HG03520 (cell line): ENCODE measurements at regions not wholly inside any gene's neighbourhood (a gene's known extent, or its start where the extent isn't known, plus 50 kb on each side); places are given as distances from the start of the nearest gene placed in this dataset.
"Not testable (repeated sequence)": the region's sequence is repeated elsewhere in the genome, so short reads cannot be mapped to it uniquely, and the experiment has no call there.

Experiments used
- ATAC-seq: cut with Tn5 transposase; IDR thresholded peaks from one replicate; pipeline ENCODE4 v1.9.1; 2021; ENCODE audit warnings: mild to moderate bottlenecking, moderate library complexity; ENCODE audit not compliant: unreplicated experiment

DNA sequence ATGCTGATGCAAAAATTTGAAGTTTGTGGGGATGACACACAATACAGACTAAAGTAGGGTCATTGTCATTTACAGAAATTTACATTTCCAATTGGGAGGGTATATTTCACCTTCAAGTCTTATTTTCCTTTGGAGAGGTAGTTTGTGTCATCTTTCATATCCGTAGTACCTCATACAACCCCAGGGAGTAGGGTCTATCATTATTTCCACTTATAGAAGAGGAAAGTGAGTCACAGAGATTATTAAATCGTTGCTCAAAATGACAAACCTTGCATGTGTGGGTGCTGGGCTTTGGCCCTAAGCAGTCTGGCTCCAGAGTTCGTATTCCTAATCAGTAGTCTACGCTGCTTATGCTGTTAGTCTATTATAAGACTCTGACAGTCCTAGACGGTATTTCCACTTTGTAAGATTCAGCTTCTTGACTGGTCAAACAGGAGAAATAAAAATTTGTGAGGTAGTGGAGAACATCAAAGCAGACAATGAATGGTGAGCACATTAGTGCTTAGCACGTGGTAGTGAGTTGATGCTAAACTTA is 516.5 kb downstream of the PCDH7 start:
- ATAC-seq = no peak

DNA sequence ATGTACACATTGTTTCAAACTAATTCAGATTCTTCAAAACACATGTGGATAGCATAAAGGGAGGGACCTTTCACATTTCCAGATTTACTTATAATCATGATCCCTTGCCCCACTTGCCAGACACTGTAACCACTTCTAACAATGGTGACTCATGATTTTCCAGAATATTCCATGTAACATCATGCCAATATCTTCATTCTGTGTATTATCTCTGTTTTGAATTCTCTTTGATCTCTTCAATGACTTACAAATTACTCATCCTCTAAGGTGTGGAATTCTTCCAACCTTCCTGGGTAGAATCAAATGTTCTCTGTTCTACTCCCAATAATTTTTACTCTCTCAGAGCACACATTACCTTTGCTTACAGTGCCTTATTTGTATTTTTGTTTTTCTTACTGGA is 517.1 kb downstream of the PCDH7 start:
- ATAC-seq = no peak

DNA sequence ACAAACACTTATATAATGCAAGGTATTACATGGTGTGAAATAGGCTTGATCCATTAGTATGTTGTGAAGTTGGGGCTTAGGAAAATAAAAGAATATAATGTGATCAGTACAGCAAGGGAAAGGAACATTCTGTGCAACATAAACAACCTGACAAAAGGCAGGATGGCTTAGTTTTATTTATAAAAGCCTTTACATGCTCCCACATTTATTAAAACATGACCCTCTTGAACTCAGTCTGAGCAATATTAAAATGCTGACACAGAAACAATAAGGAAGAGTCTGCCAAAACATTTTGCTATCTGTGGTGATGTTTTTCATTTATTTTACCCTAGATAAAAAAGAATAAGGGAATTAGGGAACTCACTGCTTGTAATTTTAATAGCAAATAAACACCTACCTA is 519.7 kb downstream of the PCDH7 start:
- no peak for ATAC-seq

DNA sequence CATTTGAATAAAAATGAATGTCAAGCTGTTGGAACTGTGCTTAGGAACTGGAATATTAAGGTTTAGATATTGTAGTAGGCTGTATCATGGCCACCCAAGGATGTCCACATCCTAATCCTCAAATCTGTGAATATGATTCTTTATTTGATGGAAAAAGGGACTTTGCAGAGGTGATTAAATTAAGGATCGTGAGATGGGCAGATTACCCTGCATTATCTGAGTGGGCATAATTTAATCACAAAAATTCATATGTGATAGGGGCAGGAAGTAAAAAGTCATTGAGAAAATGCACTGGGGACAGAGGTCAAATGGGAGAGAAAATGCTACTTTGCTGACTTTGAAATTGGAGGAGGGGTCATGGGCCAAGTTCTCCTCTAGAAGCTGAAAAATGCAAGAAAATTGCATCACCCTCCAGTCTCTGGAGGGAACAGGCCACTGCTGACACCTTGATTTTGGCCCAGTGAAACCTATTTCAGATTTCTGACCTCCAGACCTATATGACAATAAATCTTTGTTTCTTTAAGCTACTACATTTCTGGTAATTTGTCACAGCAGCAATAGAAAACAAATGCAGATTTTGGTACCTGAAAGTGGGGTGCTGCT is 521.4 kb downstream of the PCDH7 start:
- ATAC-seq = no peak

DNA sequence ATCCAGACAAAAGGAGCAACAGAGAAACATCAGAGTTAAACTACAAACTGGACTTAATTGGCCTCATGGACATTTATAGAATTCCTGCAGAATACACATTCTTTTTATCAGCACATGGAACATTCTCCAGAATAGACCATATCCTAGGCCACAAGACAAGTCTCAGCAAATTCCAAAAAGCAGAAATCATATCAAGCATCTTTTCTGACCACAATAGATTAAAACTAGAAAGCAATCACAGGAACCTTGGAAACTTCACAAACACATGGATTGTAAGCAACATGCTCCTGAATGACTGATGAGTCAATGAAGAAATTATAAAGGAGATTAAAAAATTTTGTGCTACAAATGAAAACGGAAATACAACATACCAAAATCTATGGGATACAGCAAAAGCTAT is 526.7 kb downstream of the PCDH7 start:
- no peak for ATAC-seq

DNA sequence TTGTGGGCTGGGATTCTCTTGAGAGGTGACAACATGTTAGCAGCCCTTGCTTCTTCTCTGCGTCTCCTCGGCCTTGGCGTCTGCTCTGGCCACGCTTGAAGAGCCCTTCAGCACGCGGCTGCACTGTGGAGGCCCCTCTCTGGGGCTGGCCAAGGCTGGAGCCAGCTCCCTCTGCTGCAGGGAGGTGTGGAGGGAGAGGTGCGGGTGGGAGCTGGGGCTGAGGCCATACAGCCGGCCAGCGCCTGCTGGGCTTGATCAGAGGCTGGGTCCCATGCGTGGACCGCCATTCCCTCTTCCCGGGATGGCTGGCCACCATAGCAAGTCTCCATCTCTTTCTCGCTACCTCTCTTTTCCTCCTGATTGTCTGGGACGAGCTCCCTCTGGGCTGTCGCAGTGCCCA is 539.0 kb downstream of the PCDH7 start:
- no peak for ATAC-seq

DNA sequence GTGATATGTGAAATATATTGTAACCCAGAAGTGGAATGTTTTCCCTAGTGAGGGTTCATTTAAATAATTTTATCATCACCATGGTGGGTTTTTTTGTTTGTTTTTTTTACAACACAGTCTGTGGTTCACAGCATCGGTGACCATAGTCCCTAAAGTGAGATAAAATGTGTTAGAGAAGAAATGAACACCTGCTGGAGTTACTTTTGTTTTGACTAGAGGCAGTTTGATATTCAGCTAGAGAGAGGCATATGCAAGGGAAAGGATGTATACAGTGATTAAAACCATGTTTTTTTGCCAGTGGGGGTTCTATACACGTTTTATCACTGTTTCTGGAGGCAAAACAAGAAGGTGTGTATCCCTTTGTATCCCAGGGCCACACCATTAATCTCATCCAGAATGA is 541.5 kb downstream of the PCDH7 start:
- no peak for ATAC-seq

DNA sequence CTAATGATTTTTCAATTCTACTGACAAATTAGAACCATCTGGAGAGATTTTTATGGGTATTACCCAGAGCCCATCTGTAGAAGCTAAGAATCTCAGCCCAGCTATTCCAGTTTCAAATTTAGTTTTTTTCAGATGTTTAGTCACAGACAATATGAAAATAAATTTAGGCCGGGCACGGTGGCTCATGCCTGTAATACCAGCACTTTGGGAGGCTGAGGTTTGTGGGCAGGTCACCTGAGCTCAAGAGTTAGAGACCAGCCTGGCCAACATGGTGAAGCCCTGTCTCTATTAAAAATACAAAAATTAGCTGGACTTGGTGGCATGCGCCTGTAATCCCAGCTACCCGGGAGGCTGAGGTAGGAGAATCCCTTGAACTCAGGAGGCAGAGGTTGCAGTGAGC is 545.9 kb downstream of the PCDH7 start:
- ATAC-seq = not testable (repeated sequence)

DNA sequence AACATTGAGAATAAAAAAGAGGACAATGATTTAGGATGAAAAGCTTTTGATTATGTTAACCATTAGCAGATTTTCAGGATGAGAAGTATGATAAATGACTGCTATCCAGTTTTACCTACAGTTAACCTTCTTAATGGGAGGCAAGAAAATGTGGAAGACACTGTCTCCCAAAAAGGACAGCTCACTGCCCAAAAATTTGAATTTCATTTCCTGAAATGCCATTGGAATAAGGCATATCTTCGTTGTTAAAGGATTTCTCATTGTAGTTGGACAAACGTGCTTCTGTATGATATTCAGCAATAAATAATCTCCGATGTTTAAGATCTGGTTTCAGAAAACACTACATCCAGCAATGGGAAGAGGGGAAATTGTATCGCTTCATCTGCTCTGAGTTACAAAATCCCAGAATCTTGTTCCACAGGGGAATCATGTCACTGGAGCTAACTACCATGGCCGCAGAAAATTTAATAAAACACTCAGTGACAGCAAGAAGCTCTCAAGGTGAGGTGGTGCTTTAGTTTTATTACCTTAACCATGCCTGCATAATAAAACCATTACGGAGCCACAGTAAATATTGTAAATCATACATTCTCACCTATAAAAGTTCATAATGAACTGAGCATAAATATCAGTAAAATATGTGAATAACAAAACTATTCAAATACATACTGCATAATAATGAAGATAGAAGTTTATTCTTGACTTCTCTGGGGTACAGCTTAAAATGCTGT is 552.3 kb downstream of the PCDH7 start:
- ATAC-seq = no peak

DNA sequence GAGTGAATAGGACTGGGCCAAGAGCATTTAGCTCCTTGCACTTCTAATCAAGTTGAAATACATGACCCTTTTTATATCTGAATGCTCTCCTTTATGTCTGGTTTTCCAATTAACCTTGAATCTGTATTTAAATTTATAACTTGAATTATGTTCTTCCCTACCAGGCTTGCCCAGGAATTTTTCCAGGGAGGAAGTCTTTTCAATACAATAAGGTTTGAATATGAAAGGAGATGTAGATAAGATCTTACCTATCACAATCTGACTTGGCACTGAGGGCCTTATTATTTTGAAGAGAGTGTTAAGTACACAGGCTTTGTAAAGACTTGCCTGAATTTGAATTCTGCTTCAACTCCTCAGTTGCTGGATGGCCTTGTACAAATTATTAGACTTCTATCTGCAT is 555.7 kb downstream of the PCDH7 start:
- ATAC-seq = no peak

DNA sequence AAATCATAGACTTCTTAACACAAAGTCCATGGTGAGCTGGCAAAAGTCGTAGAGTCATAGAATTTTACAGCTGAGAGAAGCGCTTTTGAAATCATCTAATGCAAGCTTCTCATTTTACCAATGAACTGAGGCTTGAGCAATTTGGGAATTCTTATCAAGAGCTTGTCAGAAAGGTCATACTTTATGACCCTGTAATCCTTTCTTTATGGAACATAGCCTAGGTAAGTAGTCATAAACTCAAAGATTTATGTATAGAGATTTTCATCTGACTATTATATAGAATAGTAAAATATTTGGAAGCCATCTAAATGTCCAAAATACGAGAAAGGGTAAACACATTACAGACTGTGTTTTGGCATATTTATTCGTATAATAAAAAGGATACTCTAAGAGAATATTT is 563.5 kb downstream of the PCDH7 start:
- ATAC-seq = no peak

DNA sequence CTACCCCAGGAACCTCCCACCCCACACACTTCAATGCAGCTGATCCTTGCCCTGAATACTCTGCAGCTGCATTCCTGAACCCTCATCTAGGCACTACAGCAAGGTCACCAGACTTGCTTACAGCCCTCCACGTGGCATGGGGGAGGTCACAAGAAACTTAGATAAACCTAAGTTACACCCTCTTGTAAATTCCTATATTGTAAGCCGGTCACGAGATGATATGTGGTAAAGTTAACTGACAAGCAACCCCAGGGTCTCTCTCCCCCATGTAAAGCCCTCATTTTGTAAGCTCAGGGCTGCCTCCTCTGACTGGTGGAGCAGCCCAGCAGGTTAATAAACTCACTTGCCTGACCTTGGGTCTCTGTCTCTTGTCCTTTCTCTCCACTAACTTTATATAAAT is 570.7 kb downstream of the PCDH7 start:
- ATAC-seq = peak; percentile 20

DNA sequence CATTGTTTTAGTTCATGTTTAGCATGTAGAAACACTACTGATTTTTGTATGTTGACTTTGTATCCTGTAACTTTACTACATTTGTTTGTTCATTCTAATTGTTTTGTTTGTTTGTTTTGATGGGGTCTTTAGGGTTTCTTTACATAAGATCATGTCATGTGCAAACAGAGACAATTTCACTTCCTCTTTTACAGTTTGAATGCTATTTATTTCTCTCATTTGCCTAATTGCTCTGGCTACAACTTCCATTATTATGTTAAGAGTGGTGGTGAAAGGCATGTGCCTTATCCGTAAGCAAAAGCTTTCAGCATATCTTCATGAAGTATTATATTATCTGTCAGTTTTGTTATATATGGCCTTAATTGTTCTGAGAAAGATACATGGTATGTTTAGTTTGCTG is 571.1 kb downstream of the PCDH7 start:
- ATAC-seq = peak; percentile 88

DNA sequence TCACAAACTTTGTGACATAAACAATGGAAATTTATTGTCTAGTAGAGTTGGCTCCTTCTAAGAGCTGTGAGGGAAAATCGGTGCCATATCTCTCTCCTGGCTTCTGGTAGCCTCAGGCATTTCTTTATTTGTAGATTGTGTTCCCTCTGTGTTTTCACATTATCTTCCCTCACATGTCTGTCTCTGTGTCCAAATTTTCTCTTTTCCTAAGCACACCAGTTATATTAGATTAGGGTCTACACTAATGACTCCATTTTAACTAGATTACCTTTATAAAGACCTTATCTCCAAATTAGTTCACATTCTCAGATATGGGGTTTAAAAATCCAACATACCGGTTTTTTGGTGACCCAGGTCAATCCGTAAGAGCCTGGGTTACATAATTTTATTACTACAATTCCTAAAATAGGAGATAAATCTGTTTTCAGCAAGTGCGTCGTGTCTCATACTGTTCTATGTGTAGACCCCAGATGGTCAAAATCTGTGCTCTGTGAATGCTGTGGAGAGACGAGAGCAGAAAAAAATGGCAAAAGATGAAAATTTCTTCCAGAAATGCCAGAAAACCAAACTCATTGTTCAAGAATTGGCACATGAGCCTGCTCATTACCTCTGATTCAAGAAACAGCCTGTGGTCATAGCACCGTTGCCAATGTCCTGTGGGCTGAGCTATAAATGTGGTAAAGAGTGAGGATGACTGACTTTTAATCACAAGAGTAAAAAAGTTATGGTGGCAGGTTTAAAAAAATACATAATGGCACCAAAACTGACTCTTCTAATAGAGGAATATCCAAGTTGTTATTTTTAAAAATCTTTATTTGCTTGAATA is 574.7 kb downstream of the PCDH7 start:
- no peak for ATAC-seq

DNA sequence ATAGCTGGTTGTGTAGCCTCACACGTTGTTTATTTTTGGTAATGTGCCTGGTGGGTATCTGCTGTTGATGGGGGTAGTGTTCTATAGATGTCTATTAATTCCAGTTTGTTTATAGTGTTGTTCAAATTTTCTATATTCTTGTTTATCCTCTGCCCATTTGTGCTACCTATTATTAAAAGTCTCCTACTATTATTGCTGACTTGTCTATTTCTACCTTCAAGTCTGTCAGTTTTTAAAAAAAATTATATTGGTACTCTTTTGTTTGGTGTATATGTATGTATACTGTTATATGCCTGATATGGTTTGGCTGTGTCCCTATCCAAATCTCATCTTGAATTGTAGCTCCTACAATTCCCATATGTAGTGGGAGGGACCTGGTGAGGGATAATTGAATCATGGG is 578.6 kb downstream of the PCDH7 start:
- no peak for ATAC-seq

DNA sequence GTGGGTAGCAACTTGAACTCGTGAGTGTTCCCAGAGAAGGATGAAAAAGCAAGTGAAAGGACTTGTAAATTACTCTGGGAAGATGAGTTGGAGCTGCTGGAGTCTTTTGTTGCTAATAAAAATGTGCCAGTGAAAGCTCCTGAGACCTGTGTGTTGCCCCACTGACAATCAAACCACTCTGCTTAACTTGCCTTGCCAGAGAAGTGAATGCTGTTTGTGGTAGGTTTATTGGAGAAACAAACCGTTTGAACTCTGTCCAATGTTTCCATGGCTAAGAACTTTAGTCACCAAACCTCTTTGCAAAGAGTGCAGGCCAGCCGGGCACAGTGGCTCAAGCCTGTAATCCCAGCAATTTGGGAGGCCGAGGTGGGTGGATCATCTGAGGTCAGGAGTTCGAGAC is 586.9 kb downstream of the PCDH7 start:
- ATAC-seq = no peak

DNA sequence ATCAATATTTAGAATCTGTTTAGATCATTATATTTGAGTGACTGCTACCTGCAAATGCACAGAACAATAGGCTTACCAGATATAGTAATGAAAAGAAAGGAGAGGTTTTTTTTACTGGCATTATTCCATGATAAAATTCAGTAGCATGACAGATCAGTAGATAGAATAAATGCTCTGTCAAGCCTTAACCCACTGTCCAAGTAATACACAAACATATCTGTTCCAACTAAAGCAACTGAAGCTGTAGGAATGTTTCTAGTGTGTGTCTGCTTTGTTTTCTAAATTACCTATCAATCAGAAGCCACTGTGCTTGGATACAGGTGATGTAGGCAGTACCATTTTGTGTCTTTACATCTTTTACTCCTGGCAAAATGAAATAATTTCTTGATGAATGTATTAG is 604.6 kb downstream of the PCDH7 start:
- no peak for ATAC-seq

DNA sequence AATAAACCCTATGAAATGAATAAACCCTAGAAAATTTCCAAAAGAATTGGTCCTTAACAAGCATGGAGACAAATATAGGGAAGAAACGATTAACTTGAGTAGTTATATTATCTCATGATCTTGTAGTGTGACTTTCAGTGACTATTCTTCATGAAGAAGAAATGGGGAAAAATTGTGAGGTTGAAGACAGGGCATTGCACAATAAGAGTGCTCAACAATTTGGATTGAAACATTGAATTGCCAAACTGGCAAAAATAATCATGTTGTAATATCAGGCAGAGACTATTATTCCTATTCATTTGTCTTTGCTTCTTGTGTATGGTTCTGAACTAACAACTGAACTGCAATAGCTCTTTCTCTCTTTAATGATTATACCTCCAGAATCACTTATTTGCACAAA is 605.1 kb downstream of the PCDH7 start:
- no peak for ATAC-seq

DNA sequence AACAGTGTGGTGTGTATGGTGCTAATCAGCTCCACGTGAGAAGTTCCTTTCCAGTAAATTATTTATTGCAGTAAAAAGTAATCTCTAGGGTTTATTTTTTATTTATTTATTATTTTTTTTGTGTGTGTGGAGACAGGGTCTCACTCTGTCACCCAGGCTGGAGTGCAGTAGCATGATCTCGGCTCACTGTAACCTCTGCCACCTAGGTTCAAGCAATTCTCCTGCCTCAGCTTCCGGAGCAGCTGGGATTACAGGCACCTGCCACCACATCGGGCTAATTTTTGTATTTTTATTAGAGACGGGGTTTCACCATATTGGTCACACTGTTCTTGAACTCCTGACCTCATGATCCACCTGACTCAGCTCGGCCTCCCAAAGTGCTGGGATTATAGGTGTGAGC is 606.9 kb downstream of the PCDH7 start:
- no peak for ATAC-seq

DNA sequence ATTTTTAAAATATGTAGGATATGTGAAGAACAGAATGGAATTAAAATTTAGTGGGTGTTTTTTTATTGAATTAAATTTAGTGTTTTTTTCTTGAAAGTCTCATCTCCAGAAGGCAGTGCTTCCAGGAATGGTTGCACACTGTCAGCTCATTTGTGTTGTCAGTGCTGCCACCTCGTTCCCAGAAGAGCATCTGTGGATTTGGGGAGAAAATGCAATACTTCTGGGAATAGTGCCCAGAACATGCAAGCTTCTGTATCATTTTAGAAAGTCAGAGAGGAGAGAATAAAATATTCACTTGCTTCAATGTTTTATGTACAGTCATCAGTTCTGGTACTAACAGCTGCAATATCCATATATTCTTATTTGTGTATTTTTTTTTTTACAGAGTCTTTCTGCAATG is 608.8 kb downstream of the PCDH7 start:
- ATAC-seq = no peak

DNA sequence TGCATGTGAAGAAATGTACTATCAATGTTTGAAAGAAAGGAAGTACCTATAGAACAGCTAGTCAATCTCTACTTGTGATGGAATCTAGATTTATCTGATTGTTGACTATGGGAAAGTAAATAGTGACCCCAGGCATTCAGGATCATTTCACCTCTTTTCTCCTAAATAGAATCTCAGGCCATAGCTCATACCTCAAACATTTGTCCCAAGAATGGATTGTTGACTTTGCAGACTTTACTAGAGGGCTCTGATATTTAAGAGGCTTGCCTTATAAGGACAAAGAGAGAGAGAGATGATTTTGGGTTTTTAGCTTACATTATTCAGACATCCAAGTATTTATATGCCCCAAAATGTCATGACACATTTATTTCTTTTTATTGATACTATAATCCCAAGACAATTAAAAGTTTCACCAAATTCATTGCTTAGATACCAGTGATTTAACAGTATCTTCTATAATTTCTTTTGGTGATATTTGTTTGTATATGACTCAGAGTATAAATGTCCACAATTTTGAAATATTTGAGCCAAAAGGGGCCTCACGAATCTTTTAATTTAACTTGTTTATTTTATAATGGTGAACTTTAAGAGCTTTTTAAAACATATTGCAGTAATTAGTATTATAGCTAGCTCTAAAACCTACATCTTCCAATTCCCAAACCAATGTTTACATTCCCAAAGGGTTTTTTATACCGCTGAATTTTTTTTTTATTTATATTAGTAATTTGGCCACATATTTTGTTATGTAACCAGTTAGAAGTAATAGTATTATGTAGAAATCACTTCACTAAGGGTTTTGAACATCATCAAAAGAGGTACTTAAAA is 614.1 kb downstream of the PCDH7 start:
- ATAC-seq = no peak
